GM19438 (cell line): ENCODE measurements at regions not wholly inside any gene's neighbourhood (a gene's known extent, or its start where the extent isn't known, plus 50 kb on each side); places are given as distances from the start of the nearest gene placed in this dataset.

Source experiments
- ATAC-seq: cut with Tn5 transposase; IDR thresholded peaks from one replicate; pipeline ENCODE4 v1.9.1; 2021; ENCODE audit warnings: low read depth; ENCODE audit not compliant: unreplicated experiment

GRCh38 chr2:226154610-226155009, 645.0 kb downstream of the IRS1 start:
- no peak for ATAC-seq

- no peak for ATAC-seq
Measured at GRCh38 chr2:226153553-226153952, 646.1 kb downstream of the IRS1 start.

- no peak for ATAC-seq
Measured at GRCh38 chr2:226151157-226151556, 648.5 kb downstream of the IRS1 start.

GRCh38 chr2:226143091-226143490, 656.5 kb downstream of the IRS1 start:
- ATAC-seq = no peak

GRCh38 chr2:226142463-226142862, 657.2 kb downstream of the IRS1 start:
- ATAC-seq = no peak

- no peak for ATAC-seq
Measured at GRCh38 chr2:226140594-226140993, 659.0 kb downstream of the IRS1 start.

- no peak for ATAC-seq
Measured at GRCh38 chr2:226139759-226140158, 659.9 kb downstream of the IRS1 start.

GRCh38 chr2:226137201-226137811, 662.3 kb downstream of the IRS1 start:
- peak; percentile 58 for ATAC-seq

GRCh38 chr2:226136739-226137138, 662.9 kb downstream of the IRS1 start:
- peak; percentile 61 for ATAC-seq

GRCh38 chr2:226135861-226136548, 663.6 kb downstream of the IRS1 start:
- no peak for ATAC-seq

GRCh38 chr2:226132323-226133215, 667.1 kb downstream of the IRS1 start:
- no peak for ATAC-seq

GRCh38 chr2:226131299-226131784, 668.3 kb downstream of the IRS1 start:
- no peak for ATAC-seq

GRCh38 chr2:226130192-226130591, 669.4 kb downstream of the IRS1 start:
- ATAC-seq = no peak

- ATAC-seq = no peak
Measured at GRCh38 chr2:226127682-226128081, 671.9 kb downstream of the IRS1 start.

- ATAC-seq = no peak
Measured at GRCh38 chr2:226126104-226126503, 673.5 kb downstream of the IRS1 start.

GRCh38 chr2:226125176-226125883, 674.3 kb downstream of the IRS1 start:
- no peak for ATAC-seq

- no peak for ATAC-seq
Measured at GRCh38 chr2:226124548-226125011, 675.0 kb downstream of the IRS1 start.

- ATAC-seq = no peak
Measured at GRCh38 chr2:226123300-226123699, 676.3 kb downstream of the IRS1 start.

GRCh38 chr2:226122041-226122440, 677.6 kb downstream of the IRS1 start:
- no peak for ATAC-seq

- no peak for ATAC-seq
Measured at GRCh38 chr2:226121046-226121738, 678.4 kb downstream of the IRS1 start.
